Endothelial cell (in vitro differentiated cells): ENCODE measurements at regions not wholly inside any gene's neighbourhood (a gene's known extent, or its start where the extent isn't known, plus 50 kb on each side); places are given as distances from the start of the nearest gene placed in this dataset.

Experiments
- DNase-seq: peaks from one replicate; pipeline ENCODE4 v3.0.0; 2021; ENCODE audit warnings: low spot score
- H3K27ac Mint-ChIP-seq: one replicate; pipeline ENCODE4 v1.8.0; 2021; ENCODE audit warnings: mixed read lengths, inconsistent platforms; ENCODE audit not compliant: unreplicated experiment
- H3K27me3 Mint-ChIP-seq: one replicate; pipeline ENCODE4 v1.8.0; 2021; ENCODE audit warnings: mild to moderate bottlenecking, moderate library complexity, mixed read lengths, inconsistent platforms; ENCODE audit not compliant: unreplicated experiment
- H3K36me3 Mint-ChIP-seq: one replicate; pipeline ENCODE4 v1.8.0; 2021; ENCODE audit warnings: mild to moderate bottlenecking, low read depth, mixed read lengths, inconsistent platforms; ENCODE audit not compliant: unreplicated experiment
- H3K4me1 Mint-ChIP-seq: one replicate; pipeline ENCODE4 v1.8.0; 2021; ENCODE audit warnings: mild to moderate bottlenecking, mixed read lengths, inconsistent platforms; ENCODE audit not compliant: unreplicated experiment
- H3K4me3 Mint-ChIP-seq: one replicate; pipeline ENCODE4 v1.8.0; 2021; ENCODE audit warnings: mild to moderate bottlenecking, mixed read lengths, inconsistent platforms; ENCODE audit not compliant: unreplicated experiment
- H3K9me3 Mint-ChIP-seq: one replicate; pipeline ENCODE4 v1.8.0; 2021; ENCODE audit warnings: mixed read lengths, inconsistent platforms; ENCODE audit not compliant: unreplicated experiment
- CTCF ChIP-seq: fragments of 200-600 bp; sonication (generic); IDR thresholded peaks from one replicate; pipeline ENCODE4 v1.5.0; 2021; ENCODE audit warnings: antibody characterized with exemption; ENCODE audit not compliant: unreplicated experiment

GRCh38 chr22:48047722-48048500 is 1285.5 kb downstream of the TBC1D22A start:
- peaks cover 5% of the 10 kb centered on the region for H3K27me3 Mint-ChIP-seq
- H3K4me1 Mint-ChIP-seq = no peaks in the 10 kb centered on the region
- no peaks in the 10 kb centered on the region for H3K36me3 Mint-ChIP-seq
- no peak for DNase-seq
- no peak for TF ChIP-seq CTCF
- no peak overlapping the region for H3K27ac Mint-ChIP-seq
- H3K9me3 Mint-ChIP-seq = no peaks in the 10 kb centered on the region
- no peak overlapping the region for H3K4me3 Mint-ChIP-seq

DNA sequence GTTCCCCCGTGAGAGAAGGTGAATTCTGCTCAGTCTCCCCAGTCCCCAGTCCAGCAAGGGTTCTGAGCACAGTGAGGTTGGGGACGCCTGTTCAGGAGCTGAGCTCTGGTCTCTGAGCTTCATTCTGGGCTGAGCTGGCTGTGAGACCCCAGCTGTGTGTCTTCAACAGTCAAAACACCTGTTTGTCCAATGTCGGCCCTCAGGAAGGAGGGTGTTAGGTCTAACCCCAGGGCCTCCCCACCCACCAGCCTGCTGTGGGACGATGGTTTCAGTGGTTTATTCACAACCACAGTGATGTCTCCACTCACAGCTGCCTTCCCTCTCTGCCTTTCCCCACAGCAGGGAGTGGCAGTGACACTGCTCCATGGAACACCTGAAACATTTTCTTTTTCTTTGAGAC is 1282.9 kb downstream of the TBC1D22A start:
- Mint-ChIP-seq H3K4me1 (no peaks in the 10 kb centered on the region), H3K4me3 (no peak overlapping the region), H3K36me3 (no peaks in the 10 kb centered on the region), H3K27me3 (peaks cover 2% of the 10 kb centered on the region), H3K27ac (no peak overlapping the region), H3K9me3 (no peaks in the 10 kb centered on the region)
- no peak for DNase-seq
- TF ChIP-seq CTCF = no peak

DNA sequence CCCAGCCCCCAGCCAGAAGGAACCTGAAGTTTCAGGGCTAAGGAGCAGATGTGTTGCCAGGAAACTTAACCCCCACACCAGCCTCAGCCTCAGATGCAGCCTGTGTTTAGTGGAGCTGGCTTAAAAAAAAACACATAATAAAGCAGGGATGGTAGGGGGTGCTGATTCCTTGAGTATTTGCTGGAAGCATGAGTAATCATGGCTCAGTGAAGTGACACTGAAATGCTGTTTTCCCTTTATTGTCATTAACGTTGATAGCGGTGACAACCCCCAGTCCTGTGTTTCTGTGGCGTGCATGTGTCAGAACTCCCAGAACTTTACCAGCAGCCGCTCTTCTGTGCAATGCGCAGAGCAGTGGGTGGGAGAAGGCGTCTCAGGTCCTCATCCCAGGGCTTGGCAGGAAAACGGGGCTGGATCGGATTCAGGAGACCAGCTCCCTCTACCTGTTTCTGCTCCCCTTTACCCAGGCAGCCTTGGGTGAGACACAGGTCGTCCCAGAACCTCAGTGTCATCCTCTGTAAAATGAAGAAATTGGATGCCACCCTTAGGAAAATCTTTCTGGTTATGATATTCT is 1282.1 kb downstream of the TBC1D22A start:
- no peak overlapping the region for H3K27ac Mint-ChIP-seq
- no peak for DNase-seq
- no peak overlapping the region for H3K4me3 Mint-ChIP-seq
- H3K36me3 Mint-ChIP-seq = no peaks in the 10 kb centered on the region
- H3K4me1 Mint-ChIP-seq = no peaks in the 10 kb centered on the region
- no peaks in the 10 kb centered on the region for H3K9me3 Mint-ChIP-seq
- H3K27me3 Mint-ChIP-seq = peaks cover 2% of the 10 kb centered on the region
- TF ChIP-seq CTCF = no peak

- DNase-seq = no peak
- no peaks in the 10 kb centered on the region for H3K9me3 Mint-ChIP-seq
- H3K36me3 Mint-ChIP-seq = no peaks in the 10 kb centered on the region
- no peak for TF ChIP-seq CTCF
- H3K27me3 Mint-ChIP-seq = peaks cover 2% of the 10 kb centered on the region
- H3K4me3 Mint-ChIP-seq = no peak overlapping the region
- no peak overlapping the region for H3K27ac Mint-ChIP-seq
- no peaks in the 10 kb centered on the region for H3K4me1 Mint-ChIP-seq
Measured at GRCh38 chr22:48043581-48043980, 1281.1 kb downstream of the TBC1D22A start.
